Activated naive CD4-positive, alpha-beta T cell treated with anti-CD3 and anti-CD28 coated beads, Interleukin-2, amount 10 ng/mL, durations not matched to agents 7 days and 5 days (primary cell): ENCODE measurements at regions not wholly inside any gene's neighbourhood (a gene's known extent, or its start where the extent isn't known, plus 50 kb on each side); places are given as distances from the start of the nearest gene placed in this dataset.
"Not testable (repeated sequence)": the region's sequence is repeated elsewhere in the genome, so short reads cannot be mapped to it uniquely, and the experiment has no call there.

ENCODE experiments used
- CTCF ChIA-PET: fragments of 350-600 bp; sonication (Branson Sonifier 250); formaldehyde crosslinking; loops from one replicate; lab custom pipeline; 2021; ENCODE audit warnings: antibody characterized with exemption; lab: Charles Lee
- DNase-seq: peaks from one replicate; pipeline ENCODE4 v3.0.0-alpha.2; 2020
- H3K27ac Mint-ChIP-seq: one replicate; pipeline ENCODE4 v1.8.0; 2021; ENCODE audit warnings: mild to moderate bottlenecking, moderate library complexity, mixed read lengths
- H3K27me3 Mint-ChIP-seq: one replicate; pipeline ENCODE4 v1.8.0; 2021; ENCODE audit warnings: mild to moderate bottlenecking, mixed read lengths
- H3K36me3 Mint-ChIP-seq: one replicate; pipeline ENCODE4 v1.8.0; 2021; ENCODE audit warnings: mixed read lengths
- H3K4me1 Mint-ChIP-seq: one replicate; pipeline ENCODE4 v1.8.0; 2021; ENCODE audit warnings: mixed read lengths
- H3K4me3 Mint-ChIP-seq: one replicate; pipeline ENCODE4 v1.8.0; 2021; ENCODE audit warnings: mild to moderate bottlenecking, moderate library complexity, mixed read lengths
- H3K9me3 Mint-ChIP-seq: one replicate; pipeline ENCODE4 v1.8.0; 2021; ENCODE audit warnings: mixed read lengths

GRCh38 chr11:38005597-38005996 is 1407.6 kb upstream of the RAG2 start:
- no peaks in the 10 kb centered on the region for H3K4me1 Mint-ChIP-seq
- H3K27me3 Mint-ChIP-seq = no peaks in the 10 kb centered on the region
- H3K4me3 Mint-ChIP-seq = no peak overlapping the region
- peaks cover 19% of the 10 kb centered on the region for H3K9me3 Mint-ChIP-seq
- no peak overlapping the region for H3K27ac Mint-ChIP-seq
- CTCF ChIA-PET = no interaction called here
- no peak for DNase-seq
- H3K36me3 Mint-ChIP-seq = no peaks in the 10 kb centered on the region

- peaks cover 13% of the 10 kb centered on the region for H3K9me3 Mint-ChIP-seq
- H3K27me3 Mint-ChIP-seq = no peaks in the 10 kb centered on the region
- no peaks in the 10 kb centered on the region for H3K4me1 Mint-ChIP-seq
- no peak for DNase-seq
- no peak overlapping the region for H3K4me3 Mint-ChIP-seq
- CTCF ChIA-PET = no interaction called here
- no peak overlapping the region for H3K27ac Mint-ChIP-seq
- H3K36me3 Mint-ChIP-seq = no peaks in the 10 kb centered on the region
These were observed 1401.1 kb upstream of the RAG2 start for GRCh38 chr11:37999171-37999570.

DNA sequence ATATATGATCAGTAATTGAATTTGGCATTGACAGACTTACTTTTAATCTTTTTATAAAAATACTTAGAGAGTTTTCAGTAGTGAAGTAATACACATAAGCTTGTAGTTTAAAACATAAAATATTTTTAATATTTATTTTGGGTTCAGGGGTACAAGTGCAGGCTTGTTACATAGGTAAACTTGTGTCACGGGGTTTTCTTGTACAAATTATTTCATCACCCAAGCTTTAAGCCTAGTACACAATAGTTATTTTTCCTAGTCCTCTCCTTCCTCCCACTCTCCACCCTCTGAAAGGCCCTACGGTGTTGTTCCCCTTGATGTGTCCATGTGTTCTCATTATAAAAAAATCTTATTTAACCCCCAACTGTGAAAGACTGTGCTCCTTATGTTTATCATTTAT is 1397.8 kb upstream of the RAG2 start:
- CTCF ChIA-PET = no interaction called here
- H3K36me3 Mint-ChIP-seq = no peaks in the 10 kb centered on the region
- no peaks in the 10 kb centered on the region for H3K27me3 Mint-ChIP-seq
- no peaks in the 10 kb centered on the region for H3K4me1 Mint-ChIP-seq
- no peak overlapping the region for H3K4me3 Mint-ChIP-seq
- no peak overlapping the region for H3K27ac Mint-ChIP-seq
- peaks cover 14% of the 10 kb centered on the region for H3K9me3 Mint-ChIP-seq
- DNase-seq = no peak

- Mint-ChIP-seq H3K27ac (no peak overlapping the region), H3K27me3 (no peaks in the 10 kb centered on the region), H3K9me3 (peaks cover 6% of the 10 kb centered on the region), H3K4me1 (no peaks in the 10 kb centered on the region), H3K36me3 (no peaks in the 10 kb centered on the region), H3K4me3 (no peak overlapping the region)
- CTCF ChIA-PET = interaction anchor here (0.6 kb wide), 1 partner anchor 1918 kb away, joined by 3 read pairs; no protein-coding TSS in a partner anchor
- DNase-seq = no peak
These were observed 1390.0 kb upstream of the RAG2 start for GRCh38 chr11:37988031-37988430.

DNA sequence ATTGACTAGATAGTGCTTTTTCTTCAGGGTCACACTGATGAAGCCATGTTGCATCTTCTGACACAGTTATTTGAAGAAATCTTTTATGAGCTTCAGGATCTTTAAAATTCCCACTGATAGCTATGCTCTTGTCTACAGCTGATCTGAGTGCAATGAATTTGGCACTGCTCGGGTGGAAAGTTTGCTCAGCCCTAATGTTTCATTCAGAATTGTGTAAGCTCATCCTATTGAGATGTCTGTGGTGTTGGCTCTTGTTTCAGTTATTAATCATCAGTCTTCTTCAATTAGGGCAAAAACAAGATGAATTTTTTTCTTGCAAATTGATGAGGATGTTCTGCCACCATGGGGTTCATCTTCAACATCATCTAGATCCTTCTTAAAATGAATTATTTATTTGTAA is 1387.0 kb upstream of the RAG2 start:
- Mint-ChIP-seq H3K4me3 (no peak overlapping the region), H3K27me3 (no peaks in the 10 kb centered on the region), H3K36me3 (no peaks in the 10 kb centered on the region), H3K4me1 (no peaks in the 10 kb centered on the region), H3K9me3 (peaks cover 1% of the 10 kb centered on the region), H3K27ac (no peak overlapping the region)
- CTCF ChIA-PET = no interaction called here
- DNase-seq = no peak

- no peaks in the 10 kb centered on the region for H3K36me3 Mint-ChIP-seq
- CTCF ChIA-PET = no interaction called here
- H3K4me3 Mint-ChIP-seq = no peak overlapping the region
- no peaks in the 10 kb centered on the region for H3K4me1 Mint-ChIP-seq
- no peaks in the 10 kb centered on the region for H3K27me3 Mint-ChIP-seq
- H3K27ac Mint-ChIP-seq = no peak overlapping the region
- no peak for DNase-seq
- peaks cover 1% of the 10 kb centered on the region for H3K9me3 Mint-ChIP-seq
These were observed 1380.6 kb upstream of the RAG2 start for GRCh38 chr11:37978647-37979046.

GRCh38 chr11:37973941-37974340 is 1375.9 kb upstream of the RAG2 start:
- H3K36me3 Mint-ChIP-seq = no peaks in the 10 kb centered on the region
- H3K4me1 Mint-ChIP-seq = no peaks in the 10 kb centered on the region
- H3K4me3 Mint-ChIP-seq = no peak overlapping the region
- CTCF ChIA-PET = no interaction called here
- peaks cover 8% of the 10 kb centered on the region for H3K9me3 Mint-ChIP-seq
- H3K27me3 Mint-ChIP-seq = no peaks in the 10 kb centered on the region
- no peak for DNase-seq
- no peak overlapping the region for H3K27ac Mint-ChIP-seq

- Mint-ChIP-seq H3K9me3 (peaks cover 9% of the 10 kb centered on the region), H3K4me3 (no peak overlapping the region), H3K27ac (no peak overlapping the region), H3K36me3 (no peaks in the 10 kb centered on the region), H3K4me1 (no peaks in the 10 kb centered on the region), H3K27me3 (no peaks in the 10 kb centered on the region)
- CTCF ChIA-PET = no interaction called here
- no peak for DNase-seq
These were observed 1374.7 kb upstream of the RAG2 start for GRCh38 chr11:37972691-37973090.

GRCh38 chr11:37969336-37969735 is 1371.3 kb upstream of the RAG2 start:
- DNase-seq, H3K4me1 Mint-ChIP-seq, H3K36me3 Mint-ChIP-seq, H3K27me3 Mint-ChIP-seq, CTCF ChIA-PET, H3K27ac Mint-ChIP-seq, H3K4me3 Mint-ChIP-seq: not testable (repeated sequence)
- H3K9me3 Mint-ChIP-seq = peaks cover 19% of the 10 kb centered on the region

DNA sequence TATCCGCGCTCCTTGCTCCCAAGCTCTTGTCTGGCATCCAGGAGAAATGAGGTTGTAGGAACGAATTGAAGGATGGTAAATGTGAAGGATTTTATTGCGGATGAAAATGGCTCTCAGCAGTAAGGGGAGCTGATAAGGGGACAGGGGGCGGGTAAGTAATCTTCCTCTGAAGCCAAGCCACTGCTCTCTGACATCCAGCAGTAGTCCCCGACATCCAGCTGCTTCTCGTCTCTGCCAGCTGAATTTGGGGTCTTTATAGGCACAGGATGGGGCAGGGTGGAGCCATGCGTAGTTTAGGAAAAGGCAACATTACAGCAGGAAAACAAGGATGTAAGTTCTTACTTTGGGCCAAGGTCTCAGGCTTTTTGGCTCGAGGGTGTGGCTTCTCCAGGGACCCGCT is 1370.1 kb upstream of the RAG2 start:
- Mint-ChIP-seq H3K9me3 (peaks cover 19% of the 10 kb centered on the region), H3K36me3 (no peaks in the 10 kb centered on the region), H3K27me3 (no peaks in the 10 kb centered on the region), H3K4me1 (no peaks in the 10 kb centered on the region), H3K4me3 (no peak overlapping the region), H3K27ac (no peak overlapping the region)
- DNase-seq = no peak
- CTCF ChIA-PET = no interaction called here

GRCh38 chr11:37967635-37968034 is 1369.6 kb upstream of the RAG2 start:
- no peak overlapping the region for H3K27ac Mint-ChIP-seq
- H3K4me1 Mint-ChIP-seq = no peaks in the 10 kb centered on the region
- no peaks in the 10 kb centered on the region for H3K36me3 Mint-ChIP-seq
- no peak for DNase-seq
- no peaks in the 10 kb centered on the region for H3K27me3 Mint-ChIP-seq
- CTCF ChIA-PET = no interaction called here
- H3K9me3 Mint-ChIP-seq = peaks cover 19% of the 10 kb centered on the region
- no peak overlapping the region for H3K4me3 Mint-ChIP-seq

GRCh38 chr11:37963440-37963839 is 1365.4 kb upstream of the RAG2 start:
- no peak for DNase-seq
- H3K4me1 Mint-ChIP-seq = no peaks in the 10 kb centered on the region
- no peak overlapping the region for H3K27ac Mint-ChIP-seq
- peaks cover 19% of the 10 kb centered on the region for H3K9me3 Mint-ChIP-seq
- CTCF ChIA-PET = no interaction called here
- no peak overlapping the region for H3K4me3 Mint-ChIP-seq
- H3K36me3 Mint-ChIP-seq = no peaks in the 10 kb centered on the region
- no peaks in the 10 kb centered on the region for H3K27me3 Mint-ChIP-seq

DNA sequence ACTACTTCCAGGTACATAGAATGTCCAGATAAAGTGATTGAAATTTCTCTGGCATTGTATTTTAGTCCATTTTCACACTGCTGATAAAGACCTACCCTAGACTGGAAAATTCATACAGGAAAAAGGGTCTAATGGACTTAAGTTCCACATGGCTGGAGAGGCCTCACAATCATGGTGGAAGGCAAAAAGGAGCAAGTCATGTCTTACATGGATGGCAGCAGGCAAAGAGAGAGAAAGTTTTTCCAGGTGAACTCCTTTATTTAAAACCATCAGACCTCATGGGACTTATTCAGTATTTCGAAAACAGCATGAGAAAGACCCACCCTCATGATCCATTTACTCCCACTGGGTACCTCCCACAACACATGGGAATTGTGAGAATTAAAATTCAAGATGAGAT is 1359.7 kb upstream of the RAG2 start:
- no peaks in the 10 kb centered on the region for H3K27me3 Mint-ChIP-seq
- H3K4me3 Mint-ChIP-seq = no peak overlapping the region
- CTCF ChIA-PET = no interaction called here
- DNase-seq = no peak
- no peak overlapping the region for H3K27ac Mint-ChIP-seq
- H3K36me3 Mint-ChIP-seq = no peaks in the 10 kb centered on the region
- no peaks in the 10 kb centered on the region for H3K4me1 Mint-ChIP-seq
- peaks cover 18% of the 10 kb centered on the region for H3K9me3 Mint-ChIP-seq

- no peaks in the 10 kb centered on the region for H3K36me3 Mint-ChIP-seq
- no peak for DNase-seq
- CTCF ChIA-PET = interaction anchor here (0.6 kb wide), 1 partner anchor 8 kb away, joined by 5 read pairs; no protein-coding TSS in a partner anchor
These were observed 1354.0 kb upstream of the RAG2 start for GRCh38 chr11:37951996-37952395.

DNA sequence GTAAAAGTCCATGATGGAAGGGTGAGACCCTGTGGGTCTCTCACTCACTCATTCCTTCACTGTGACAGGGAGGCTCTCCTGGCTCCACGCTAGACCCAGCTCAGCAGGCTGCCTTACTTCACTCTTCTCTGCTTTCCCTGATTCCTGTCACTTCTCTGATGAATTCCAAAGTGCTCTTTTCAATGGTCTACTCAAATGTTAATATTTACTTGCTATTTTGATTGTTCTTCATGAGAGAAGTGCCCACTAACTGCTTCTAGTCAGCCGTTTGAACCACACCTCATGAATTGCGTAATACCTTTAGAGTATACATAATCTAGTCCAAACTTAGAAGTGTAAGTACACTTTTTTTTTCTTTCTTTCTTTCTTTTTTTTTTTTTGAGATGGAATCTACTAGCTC is 1350.2 kb upstream of the RAG2 start:
- DNase-seq = no peak
- Mint-ChIP-seq H3K4me3 (no peak overlapping the region), H3K4me1 (no peaks in the 10 kb centered on the region), H3K9me3 (no peaks in the 10 kb centered on the region), H3K27ac (no peak overlapping the region), H3K27me3 (no peaks in the 10 kb centered on the region), H3K36me3 (no peaks in the 10 kb centered on the region)
- CTCF ChIA-PET = no interaction called here

More at GRCh38 chr11:37951996-37952395, 1354.0 kb upstream of the RAG2 start:
- Mint-ChIP-seq H3K9me3 (peaks cover 6% of the 10 kb centered on the region), H3K4me3 (no peak overlapping the region), H3K27ac (no peak overlapping the region), H3K27me3 (no peaks in the 10 kb centered on the region), H3K4me1 (no peaks in the 10 kb centered on the region)

GRCh38 chr11:37947821-37948220 is 1349.8 kb upstream of the RAG2 start:
- H3K4me3 Mint-ChIP-seq = no peak overlapping the region
- CTCF ChIA-PET = no interaction called here
- no peaks in the 10 kb centered on the region for H3K36me3 Mint-ChIP-seq
- no peak for DNase-seq
- no peaks in the 10 kb centered on the region for H3K9me3 Mint-ChIP-seq
- no peak overlapping the region for H3K27ac Mint-ChIP-seq
- H3K4me1 Mint-ChIP-seq = no peaks in the 10 kb centered on the region
- no peaks in the 10 kb centered on the region for H3K27me3 Mint-ChIP-seq
